WTC11 (cell line): ENCODE measurements at regions not wholly inside any gene's neighbourhood (a gene's known extent, or its start where the extent isn't known, plus 50 kb on each side); places are given as distances from the start of the nearest gene placed in this dataset.

Experiments
- ATAC-seq: fragments of 200-7000 bp; cut with Tn5 transposase; 2 replicates; pipeline ENCODE4 v1.10.0; 2021; ENCODE audit warnings: mild to moderate bottlenecking, moderate library complexity
- CTCF ChIA-PET: fragments of 300-600 bp; sonication (Branson Sonifier 250); formaldehyde crosslinking; loops from one replicate; lab custom pipeline; 2021; ENCODE audit warnings: antibody characterized with exemption; lab: Charles Lee
- POLR2A ChIA-PET: fragments of 350-600 bp; sonication (Branson Sonifier 250); formaldehyde crosslinking; loops from one replicate; lab custom pipeline; 2021; ENCODE audit warnings: antibody characterized with exemption; lab: Charles Lee
- DNase-seq: peaks from one replicate; pipeline ENCODE4 v3.0.0; 2021; ENCODE audit warnings: low spot score
- H3K27ac Mint-ChIP-seq: 2 replicates; pipeline ENCODE4 v1.8.0; 2021; ENCODE audit warnings: mixed read lengths
- H3K27me3 Mint-ChIP-seq: 2 replicates; pipeline ENCODE4 v1.8.0; 2021; ENCODE audit warnings: low read depth, mild to moderate bottlenecking, moderate library complexity, mixed read lengths
- H3K36me3 Mint-ChIP-seq: 2 replicates; pipeline ENCODE4 v1.8.0; 2021; ENCODE audit warnings: mixed read lengths
- H3K4me1 Mint-ChIP-seq: 2 replicates; pipeline ENCODE4 v1.8.0; 2022; ENCODE audit warnings: mixed read lengths
- H3K4me3 Mint-ChIP-seq: 2 replicates; pipeline ENCODE4 v1.8.0; 2021; ENCODE audit warnings: mild to moderate bottlenecking, moderate library complexity, mixed read lengths
- H3K9me3 Mint-ChIP-seq: 2 replicates; pipeline ENCODE4 v1.8.0; 2021; ENCODE audit warnings: mixed read lengths
- AFF4 ChIP-seq: sonication (generic); formaldehyde crosslinking; IDR thresholded peaks from 2 replicates; pipeline ENCODE4 v1.8.1; 2023; ENCODE audit warnings: mild to moderate bottlenecking, missing genetic modification reagents, borderline replicate concordance
- AR ChIP-seq: fragments of 250-450 bp; sonication (Bioruptor Pico); IDR thresholded peaks from 2 replicates; pipeline ENCODE4 v1.9.0; 2021; ENCODE audit warnings: mild to moderate bottlenecking
- CREB1 ChIP-seq: sonication (generic); formaldehyde crosslinking; IDR thresholded peaks from 2 replicates; pipeline ENCODE4 v1.8.0; 2023; ENCODE audit warnings: mild to moderate bottlenecking, missing genetic modification reagents
- EMX1 ChIP-seq: fragments of 250-450 bp; sonication (Bioruptor Pico); IDR thresholded peaks from 2 replicates; pipeline ENCODE4 v1.8.0; 2021; ENCODE audit warnings: mild to moderate bottlenecking
- NFE2L1 ChIP-seq: sonication (generic); formaldehyde crosslinking; IDR thresholded peaks from 2 replicates; pipeline ENCODE4 v1.8.1; 2023; ENCODE audit warnings: missing genetic modification reagents
- NFYB ChIP-seq: sonication (generic); formaldehyde crosslinking; conservative IDR thresholded peaks from 2 replicates; pipeline ENCODE4 v1.8.0; 2022; ENCODE audit warnings: low read depth, missing genetic modification reagents
- NR3C1 ChIP-seq: sonication (generic); formaldehyde crosslinking; conservative IDR thresholded peaks from 2 replicates; pipeline ENCODE4 v1.8.1; 2023; ENCODE audit warnings: low read depth, mild to moderate bottlenecking, missing genetic modification reagents
- SMAD3 ChIP-seq: sonication (generic); formaldehyde crosslinking; IDR thresholded peaks from 2 replicates; pipeline ENCODE4 v1.8.0; 2022; ENCODE audit warnings: missing genetic modification reagents, mild to moderate bottlenecking, borderline replicate concordance
- ZBTB43 ChIP-seq: sonication (generic); formaldehyde crosslinking; IDR thresholded peaks from 2 replicates; pipeline ENCODE4 v1.8.1; 2023; ENCODE audit warnings: mild to moderate bottlenecking, missing genetic modification reagents
- ZNF425 ChIP-seq: fragments of 250-450 bp; sonication (Bioruptor Pico); conservative IDR thresholded peaks from 2 replicates; pipeline ENCODE4 v1.9.0; 2021; ENCODE audit warnings: mild to moderate bottlenecking
- TF ChIP-seq, protein P1 (sequence below): sonication (generic); formaldehyde crosslinking; IDR thresholded peaks from 2 replicates; pipeline ENCODE4 v1.8.1; 2022; ENCODE audit warnings: missing genetic modification reagents, borderline replicate concordance
- TF ChIP-seq, protein P2 (sequence below): sonication (generic); formaldehyde crosslinking; IDR thresholded peaks from 2 replicates; pipeline ENCODE4 v1.8.1; 2022; ENCODE audit warnings: mild to moderate bottlenecking, moderate library complexity, missing genetic modification reagents

DNA sequence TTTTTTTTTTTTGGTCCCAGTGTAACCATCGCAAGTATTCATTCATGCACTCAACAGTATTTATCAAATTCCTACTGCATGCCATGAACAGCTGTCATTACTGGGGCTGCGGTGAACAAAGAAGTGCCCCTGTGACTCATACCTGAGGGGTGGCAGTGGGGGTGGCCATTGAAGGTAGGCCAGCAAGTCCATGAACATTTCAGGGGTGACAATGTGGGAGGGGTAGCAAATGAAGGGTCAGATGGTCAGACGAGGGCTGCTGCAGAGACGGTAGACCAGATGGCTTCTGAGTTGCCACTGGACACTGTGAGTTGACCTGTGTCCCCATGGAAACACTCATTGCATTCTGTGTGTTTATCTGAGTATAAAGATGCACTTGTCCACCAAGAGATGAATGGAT lies 92.5 kb upstream of the PITRM1 start (continued):
- TF ChIP-seq AFF4 (CRISPR knock-in tag) (no peak), NFYB (CRISPR knock-in tag) (no peak), EMX1 (CRISPR knock-in tag) (no peak), SMAD3 (no peak), CREB1 (no peak), ZNF425 (CRISPR knock-in tag) (no peak), NR3C1 (CRISPR knock-in tag) (no peak)
- TF ChIP-seq, protein P1, sequence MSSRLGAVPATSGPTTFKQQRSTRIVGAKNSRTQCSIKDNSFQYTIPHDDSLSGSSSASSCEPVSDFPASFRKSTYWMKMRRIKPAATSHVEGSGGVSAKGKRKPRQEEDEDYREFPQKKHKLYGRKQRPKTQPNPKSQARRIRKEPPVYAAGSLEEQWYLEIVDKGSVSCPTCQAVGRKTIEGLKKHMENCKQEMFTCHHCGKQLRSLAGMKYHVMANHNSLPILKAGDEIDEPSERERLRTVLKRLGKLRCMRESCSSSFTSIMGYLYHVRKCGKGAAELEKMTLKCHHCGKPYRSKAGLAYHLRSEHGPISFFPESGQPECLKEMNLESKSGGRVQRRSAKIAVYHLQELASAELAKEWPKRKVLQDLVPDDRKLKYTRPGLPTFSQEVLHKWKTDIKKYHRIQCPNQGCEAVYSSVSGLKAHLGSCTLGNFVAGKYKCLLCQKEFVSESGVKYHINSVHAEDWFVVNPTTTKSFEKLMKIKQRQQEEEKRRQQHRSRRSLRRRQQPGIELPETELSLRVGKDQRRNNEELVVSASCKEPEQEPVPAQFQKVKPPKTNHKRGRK (CRISPR knock-in tag), result no peak
- TF ChIP-seq, protein P2, sequence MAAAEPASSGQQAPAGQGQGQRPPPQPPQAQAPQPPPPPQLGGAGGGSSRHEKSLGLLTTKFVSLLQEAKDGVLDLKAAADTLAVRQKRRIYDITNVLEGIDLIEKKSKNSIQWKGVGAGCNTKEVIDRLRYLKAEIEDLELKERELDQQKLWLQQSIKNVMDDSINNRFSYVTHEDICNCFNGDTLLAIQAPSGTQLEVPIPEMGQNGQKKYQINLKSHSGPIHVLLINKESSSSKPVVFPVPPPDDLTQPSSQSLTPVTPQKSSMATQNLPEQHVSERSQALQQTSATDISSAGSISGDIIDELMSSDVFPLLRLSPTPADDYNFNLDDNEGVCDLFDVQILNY (CRISPR knock-in tag), result no peak
- TF ChIP-seq, all 79 proteins: peak for 0

DNA sequence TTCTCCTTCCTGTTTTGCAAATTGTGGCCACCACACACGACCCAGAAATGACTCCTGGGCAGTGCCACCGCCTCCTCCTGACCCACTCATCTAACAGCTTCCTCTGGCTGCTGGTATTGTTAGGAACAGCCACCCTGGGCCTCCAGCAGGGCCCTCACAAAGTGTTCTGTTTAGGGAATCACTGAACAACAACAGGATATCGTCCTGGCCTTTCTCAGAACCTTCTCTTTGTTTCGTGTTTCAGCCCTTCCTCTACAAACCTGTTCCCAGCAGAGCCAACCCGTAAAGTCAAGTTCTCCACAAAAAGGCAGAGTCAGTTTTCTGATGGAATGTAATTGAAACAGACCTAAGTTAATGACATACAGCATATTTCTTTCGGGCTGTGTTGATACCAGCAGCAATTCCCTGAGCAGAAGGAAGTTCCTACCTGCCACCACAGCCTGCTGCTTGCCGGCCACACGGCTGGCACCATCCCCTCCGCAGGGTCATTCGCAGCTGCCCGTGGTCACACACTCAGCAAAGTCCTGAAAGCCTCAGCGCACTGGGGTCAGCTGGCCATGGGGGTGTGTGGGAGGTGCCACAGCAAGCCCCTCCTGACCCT lies 91.7 kb upstream of the PITRM1 start:
- POLR2A ChIA-PET, result no interaction called here
- CTCF ChIA-PET, result interaction anchor here (0.8 to 1.7 kb wide), 4 partner anchors 9 to 67 kb away, joined by 4 to 5 read pairs (median 4); no protein-coding TSS in a partner anchor

More for the DNA sequence above, 91.7 kb upstream of the PITRM1 start:
- Mint-ChIP-seq H3K27me3 (peaks cover 4% of the 10 kb centered on the region), H3K4me1 (peaks cover 7% of the 10 kb centered on the region), H3K4me3 (no peak overlapping the region), H3K27ac (no peak overlapping the region), H3K36me3 (no peaks in the 10 kb centered on the region), H3K9me3 (peaks cover 5% of the 10 kb centered on the region; the same call in 1 of the 2 replicates)
- DNase-seq (no peak), ATAC-seq (peak; percentile 57)
- TF ChIP-seq AR (CRISPR knock-in tag), result no peak
- TF ChIP-seq ZBTB43 (CRISPR knock-in tag), result 0 out of 2 replicates have a peak, but pooled peaks have one; percentile 24
- TF ChIP-seq NFE2L1 (CRISPR knock-in tag), result no peak
